A673 (cell line): ENCODE measurements at regions not wholly inside any gene's neighbourhood (a gene's known extent, or its start where the extent isn't known, plus 50 kb on each side); places are given as distances from the start of the nearest gene placed in this dataset.

Source experiments
- EZH2 ChIP-seq: fragments of 200-600 bp; sonication (generic); IDR thresholded peaks from 2 replicates; pipeline ENCODE4 v1.6.1; 2017; ENCODE audit warnings: borderline replicate concordance, low read depth, mild to moderate bottlenecking, mixed read lengths, antibody characterized with exemption, low read length; ENCODE audit not compliant: poor library complexity, severe bottlenecking
- TF ChIP-seq, protein P1 (sequence below): fragments of 300-800, 200-600 bp; sonication (generic); conservative IDR thresholded peaks from 2 replicates; pipeline ENCODE4 v1.5.1; 2017; ENCODE audit warnings: low read depth, mild to moderate bottlenecking, antibody characterized with exemption, low read length, moderate library complexity, mixed read lengths

GRCh38 chr18:75696391-75696790 lies 268.9 kb upstream of the SMIM21 start:
- TF ChIP-seq, protein P1, sequence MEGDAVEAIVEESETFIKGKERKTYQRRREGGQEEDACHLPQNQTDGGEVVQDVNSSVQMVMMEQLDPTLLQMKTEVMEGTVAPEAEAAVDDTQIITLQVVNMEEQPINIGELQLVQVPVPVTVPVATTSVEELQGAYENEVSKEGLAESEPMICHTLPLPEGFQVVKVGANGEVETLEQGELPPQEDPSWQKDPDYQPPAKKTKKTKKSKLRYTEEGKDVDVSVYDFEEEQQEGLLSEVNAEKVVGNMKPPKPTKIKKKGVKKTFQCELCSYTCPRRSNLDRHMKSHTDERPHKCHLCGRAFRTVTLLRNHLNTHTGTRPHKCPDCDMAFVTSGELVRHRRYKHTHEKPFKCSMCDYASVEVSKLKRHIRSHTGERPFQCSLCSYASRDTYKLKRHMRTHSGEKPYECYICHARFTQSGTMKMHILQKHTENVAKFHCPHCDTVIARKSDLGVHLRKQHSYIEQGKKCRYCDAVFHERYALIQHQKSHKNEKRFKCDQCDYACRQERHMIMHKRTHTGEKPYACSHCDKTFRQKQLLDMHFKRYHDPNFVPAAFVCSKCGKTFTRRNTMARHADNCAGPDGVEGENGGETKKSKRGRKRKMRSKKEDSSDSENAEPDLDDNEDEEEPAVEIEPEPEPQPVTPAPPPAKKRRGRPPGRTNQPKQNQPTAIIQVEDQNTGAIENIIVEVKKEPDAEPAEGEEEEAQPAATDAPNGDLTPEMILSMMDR: no peak
- TF ChIP-seq EZH2: no peak
